A673 (cell line): ENCODE measurements at regions not wholly inside any gene's neighbourhood (a gene's known extent, or its start where the extent isn't known, plus 50 kb on each side); places are given as distances from the start of the nearest gene placed in this dataset.

Experiments
- BruUV-seq: library from RNA; stranded (reverse); fragments of 400-500 nt; replicated peaks from 2 replicates; lab custom pipeline; 2021; lab: Mats Ljungman, UMichigan
- CTCF ChIA-PET: fragments of 300-600 bp; sonication (Branson Sonifier 250); formaldehyde crosslinking; loops from one replicate; lab custom pipeline; 2022; ENCODE audit warnings: antibody characterized with exemption; lab: Charles Lee
- POLR2A ChIA-PET: fragments of 300-600 bp; sonication (Branson Sonifier 250); formaldehyde crosslinking; loops from one replicate; lab custom pipeline; 2022; ENCODE audit warnings: antibody characterized with exemption; ENCODE audit not compliant: low non-redundant PET; lab: Charles Lee
- DNase-seq: peaks from one replicate; pipeline ENCODE4 v3.0.0-alpha.2; 2015; ENCODE audit warnings: low spot score
- H3K27ac ChIP-seq: fragments of 200-600 bp; sonication (generic); 2 replicates; pipeline ENCODE4 v1.5.1; 2016; ENCODE audit warnings: mixed run types, low read depth, mild to moderate bottlenecking, mixed read lengths, antibody characterized with exemption, low read length; ENCODE audit not compliant: poor library complexity, severe bottlenecking
- H3K27me3 ChIP-seq: fragments of 200-600 bp; sonication (generic); replicated peaks from 2 replicates; pipeline ENCODE4 v1.6.1; 2017; ENCODE audit warnings: mixed run types, low read depth, mild to moderate bottlenecking, mixed read lengths, antibody characterized with exemption, low read length; ENCODE audit not compliant: insufficient read depth, poor library complexity
- H3K36me3 ChIP-seq: fragments of 200-600 bp; sonication (generic); 2 replicates; pipeline ENCODE4 v1.6.1; 2016; ENCODE audit warnings: mixed run types, mild to moderate bottlenecking, mixed read lengths, antibody characterized with exemption, low read length; ENCODE audit not compliant: insufficient read depth, poor library complexity, severe bottlenecking
- H3K4me1 ChIP-seq: fragments of 200-600 bp; sonication (generic); 2 replicates; pipeline ENCODE4 v1.6.1; 2017; ENCODE audit warnings: mixed run types, mild to moderate bottlenecking, mixed read lengths, antibody characterized with exemption, low read length; ENCODE audit not compliant: insufficient read depth, poor library complexity, severe bottlenecking
- H3K4me3 ChIP-seq: fragments of 200-600 bp; sonication (generic); 2 replicates; pipeline ENCODE4 v1.5.1; 2016; ENCODE audit warnings: low read depth, mixed run types, mild to moderate bottlenecking, mixed read lengths, low read length; ENCODE audit not compliant: poor library complexity, severe bottlenecking
- H3K9me3 ChIP-seq: fragments of 200-600 bp; sonication (generic); 2 replicates; pipeline ENCODE4 v1.6.1; 2016; ENCODE audit warnings: mixed run types, low read depth, mild to moderate bottlenecking, mixed read lengths, antibody characterized with exemption, low read length; ENCODE audit not compliant: poor library complexity, severe bottlenecking
- CTCF ChIP-seq: fragments of 300-800, 200-600 bp; sonication (generic); conservative IDR thresholded peaks from 2 replicates; pipeline ENCODE4 v1.5.1; 2017; ENCODE audit warnings: low read depth, mild to moderate bottlenecking, antibody characterized with exemption, low read length, moderate library complexity, mixed read lengths
- EZH2 ChIP-seq: fragments of 200-600 bp; sonication (generic); IDR thresholded peaks from 2 replicates; pipeline ENCODE4 v1.6.1; 2017; ENCODE audit warnings: borderline replicate concordance, low read depth, mild to moderate bottlenecking, mixed read lengths, antibody characterized with exemption, low read length; ENCODE audit not compliant: poor library complexity, severe bottlenecking
- intact Hi-C: fragments of 100-400 bp; cut with micrococcal nuclease; formaldehyde crosslinking; loops from one replicate; pipeline ENCODE4 v1.10.0; 2022; ENCODE audit not compliant: unreplicated experiment

- no TSS peak for BruUV-seq
- intact Hi-C loops = no loop called here
- no peaks in the 10 kb centered on the region for H3K36me3 ChIP-seq
- no peaks in the 10 kb centered on the region for H3K27me3 ChIP-seq
- TF ChIP-seq EZH2 (no peak), CTCF (no peak)
- no peak overlapping the region for H3K4me3 ChIP-seq
- CTCF ChIA-PET = no interaction called here
- POLR2A ChIA-PET = no interaction called here
- no peaks in the 10 kb centered on the region for H3K4me1 ChIP-seq
- H3K9me3 ChIP-seq = no peaks in the 10 kb centered on the region
- H3K27ac ChIP-seq = no peak overlapping the region
- no peak for DNase-seq
These were observed 1131.1 kb downstream of the PCDH9 start for GRCh38 chr13:66098931-66099628.

GRCh38 chr13:66089711-66090110 is 1140.4 kb downstream of the PCDH9 start:
- POLR2A ChIA-PET = no interaction called here

GRCh38 chr13:66087269-66087710 is 1142.8 kb downstream of the PCDH9 start:
- CTCF ChIA-PET = no interaction called here
- BruUV-seq = no TSS peak
- Histone ChIP-seq H3K4me1 (no peaks in the 10 kb centered on the region), H3K27me3 (no peaks in the 10 kb centered on the region), H3K9me3 (no peaks in the 10 kb centered on the region), H3K27ac (no peak overlapping the region), H3K4me3 (no peak overlapping the region), H3K36me3 (no peaks in the 10 kb centered on the region)
- TF ChIP-seq EZH2 = no peak
- TF ChIP-seq CTCF = no peak
- POLR2A ChIA-PET = no interaction called here
- no peak for DNase-seq
- intact Hi-C loops = no loop called here

More at GRCh38 chr13:66089711-66090110, 1140.4 kb downstream of the PCDH9 start:
- intact Hi-C loops = no loop called here
- Histone ChIP-seq H3K4me1 (no peaks in the 10 kb centered on the region), H3K27me3 (no peaks in the 10 kb centered on the region), H3K9me3 (no peaks in the 10 kb centered on the region), H3K4me3 (no peak overlapping the region), H3K27ac (no peak overlapping the region), H3K36me3 (no peaks in the 10 kb centered on the region)
- no peak for TF ChIP-seq CTCF
- no peak for TF ChIP-seq EZH2
- DNase-seq = no peak
- no TSS peak for BruUV-seq
- CTCF ChIA-PET = no interaction called here
